ENCODE measurements at regions not wholly inside any gene's neighbourhood (a gene's known extent, or its start where the extent isn't known, plus 50 kb on each side); places are given as distances from the start of the nearest gene placed in this dataset.

DNA sequence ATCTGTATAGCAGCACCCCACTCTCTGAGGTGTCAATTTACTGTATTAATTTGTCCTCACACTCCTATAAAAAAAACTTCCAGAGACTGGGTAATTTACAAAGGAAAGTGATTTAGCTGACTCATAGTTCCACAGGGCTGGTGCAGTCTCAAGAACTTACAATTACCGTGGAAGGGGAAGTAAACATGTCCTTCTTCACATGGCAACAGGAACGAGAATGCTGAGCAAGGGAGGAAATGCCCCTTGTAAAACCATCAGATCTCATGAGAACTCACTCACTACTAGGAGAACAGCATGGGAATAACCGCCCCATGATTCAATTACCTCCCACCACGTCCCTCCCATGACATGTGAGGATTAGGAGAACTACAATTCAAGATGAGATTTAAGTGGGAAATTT lies 602.6 kb downstream of the MTRR start:
- no peak overlapping the region for H3K4me3 ChIP-seq (ENCODE audit: low read length)
- H3K4me1 ChIP-seq (ENCODE audit: control insufficient read depth, insufficient read depth, low read length) = no peaks in the 10 kb centered on the region
- no peak overlapping the region for H3K9ac ChIP-seq (ENCODE audit: low read length)
- H3K27me3 ChIP-seq (ENCODE audit: control insufficient read depth, insufficient read depth, low read length) = no peaks in the 10 kb centered on the region
- H3K36me3 ChIP-seq (ENCODE audit: control insufficient read depth, insufficient read depth, low read length) = no peaks in the 10 kb centered on the region
- peaks cover 11% of the 10 kb centered on the region for H3K9me3 ChIP-seq (ENCODE audit: control insufficient read depth, low read length)

DNA sequence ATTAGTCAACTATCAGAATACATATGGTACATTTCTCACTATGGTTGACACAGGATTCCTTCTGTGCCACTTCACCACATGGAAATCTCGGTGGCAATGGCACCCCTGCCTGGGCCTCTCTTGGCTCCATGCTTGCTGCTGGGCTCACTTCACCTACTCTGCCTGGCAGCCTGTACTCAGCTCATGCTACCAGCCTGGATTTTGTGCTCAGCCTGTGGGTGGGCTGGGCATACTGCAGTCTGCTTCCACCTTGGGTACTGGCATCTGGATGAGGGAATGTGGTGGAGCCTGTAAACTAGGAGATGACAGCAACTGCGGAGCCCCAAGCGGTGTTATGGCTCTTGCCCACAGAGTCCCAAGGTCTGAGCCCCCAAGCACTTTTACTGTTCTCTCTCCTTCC lies 604.1 kb downstream of the MTRR start:
- no peaks in the 10 kb centered on the region for H3K36me3 ChIP-seq (ENCODE audit: control insufficient read depth, insufficient read depth, low read length)
- H3K9ac ChIP-seq (ENCODE audit: low read length) = no peak overlapping the region
- no peaks in the 10 kb centered on the region for H3K4me1 ChIP-seq (ENCODE audit: control insufficient read depth, insufficient read depth, low read length)
- no peaks in the 10 kb centered on the region for H3K27me3 ChIP-seq (ENCODE audit: control insufficient read depth, insufficient read depth, low read length)
- H3K9me3 ChIP-seq (ENCODE audit: control insufficient read depth, low read length) = peaks cover 11% of the 10 kb centered on the region
- no peak overlapping the region for H3K4me3 ChIP-seq (ENCODE audit: low read length)

DNA sequence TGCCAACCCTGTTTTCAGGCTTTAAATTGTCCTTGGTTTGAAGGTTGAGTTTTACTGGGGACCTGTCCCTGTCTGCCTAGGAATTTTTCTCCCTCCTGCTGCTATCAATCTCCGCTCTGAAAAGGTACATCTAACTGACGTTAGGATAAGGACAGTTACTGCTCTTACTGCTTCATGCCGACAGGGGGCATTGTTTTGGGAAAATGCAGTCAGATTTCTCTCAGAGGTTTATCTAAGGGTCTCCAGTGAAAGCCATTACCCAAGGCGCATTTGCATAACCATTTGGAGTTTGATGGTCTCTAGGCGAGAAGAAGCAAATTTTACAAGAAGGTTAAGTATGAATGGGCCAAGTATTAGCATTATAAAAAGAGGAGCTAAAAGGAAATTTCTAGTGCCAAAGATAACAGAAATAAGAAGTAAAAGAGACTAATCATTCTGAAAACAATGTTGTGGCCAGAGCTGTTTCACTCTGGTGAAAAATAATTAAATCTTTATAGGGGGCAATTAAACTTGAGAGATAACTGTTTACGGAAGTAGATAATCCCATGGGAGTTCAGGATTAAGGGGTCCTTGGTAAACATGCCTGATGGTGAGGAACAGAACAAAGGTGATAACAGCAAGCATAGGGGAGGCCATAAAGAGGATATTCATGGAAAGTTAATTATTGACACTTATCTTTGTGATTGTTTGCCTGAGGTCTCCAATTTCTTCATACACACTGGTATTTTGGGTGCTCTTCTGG lies 605.0 kb downstream of the MTRR start:
- Histone ChIP-seq H3K4me1 (ENCODE audit: control insufficient read depth, insufficient read depth, low read length) (no peaks in the 10 kb centered on the region), H3K36me3 (ENCODE audit: control insufficient read depth, insufficient read depth, low read length) (no peaks in the 10 kb centered on the region), H3K9me3 (ENCODE audit: control insufficient read depth, low read length) (peaks cover 11% of the 10 kb centered on the region), H3K9ac (ENCODE audit: low read length) (no peak overlapping the region), H3K27me3 (ENCODE audit: control insufficient read depth, insufficient read depth, low read length) (no peaks in the 10 kb centered on the region), H3K4me3 (ENCODE audit: low read length) (no peak overlapping the region)

DNA sequence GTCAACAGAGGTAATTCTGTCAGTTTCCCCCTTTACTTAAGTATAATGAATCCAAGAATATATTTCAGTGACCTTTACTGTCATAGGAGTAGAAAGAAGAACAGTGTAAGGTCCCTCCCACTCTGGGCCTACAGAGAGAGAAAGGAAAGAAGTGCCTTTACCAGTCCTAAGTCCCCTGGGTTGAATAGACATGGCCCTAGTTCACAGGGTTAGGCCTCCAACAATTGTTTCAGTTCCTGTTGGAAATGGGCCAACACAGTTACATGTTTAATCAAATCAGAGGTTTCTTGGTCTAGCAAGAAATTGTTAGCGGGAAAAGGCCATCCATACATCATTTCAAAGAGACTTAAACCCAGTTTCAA lies 605.6 kb downstream of the MTRR start:
- Histone ChIP-seq H3K9me3 (ENCODE audit: control insufficient read depth, low read length) (peaks cover 11% of the 10 kb centered on the region), H3K27me3 (ENCODE audit: control insufficient read depth, insufficient read depth, low read length) (no peaks in the 10 kb centered on the region), H3K9ac (ENCODE audit: low read length) (no peak overlapping the region), H3K4me3 (ENCODE audit: low read length) (no peak overlapping the region), H3K36me3 (ENCODE audit: control insufficient read depth, insufficient read depth, low read length) (no peaks in the 10 kb centered on the region), H3K4me1 (ENCODE audit: control insufficient read depth, insufficient read depth, low read length) (no peaks in the 10 kb centered on the region)

DNA sequence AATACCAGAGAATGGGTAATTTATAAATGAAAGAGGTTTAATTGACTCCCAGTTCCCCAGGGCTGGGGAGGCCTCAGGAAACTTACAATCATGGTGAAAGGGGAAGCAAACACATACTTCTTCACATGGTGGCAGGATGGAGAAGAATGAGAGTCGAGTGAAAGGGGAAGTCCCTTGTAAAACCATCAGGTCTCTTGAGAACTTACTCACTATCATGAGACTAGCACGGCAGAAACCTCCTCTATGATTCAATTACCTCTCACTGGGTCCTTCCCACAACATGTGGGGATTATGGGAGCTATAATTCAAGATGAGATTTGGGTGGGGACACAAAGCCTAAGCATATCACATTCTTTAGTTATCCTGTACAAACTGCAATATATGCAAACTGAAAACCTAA lies 609.4 kb downstream of the MTRR start:
- no peaks in the 10 kb centered on the region for H3K4me1 ChIP-seq (ENCODE audit: control insufficient read depth, insufficient read depth, low read length)
- no peak overlapping the region for H3K9ac ChIP-seq (ENCODE audit: low read length)
- no peak overlapping the region for H3K4me3 ChIP-seq (ENCODE audit: low read length)
- no peaks in the 10 kb centered on the region for H3K36me3 ChIP-seq (ENCODE audit: control insufficient read depth, insufficient read depth, low read length)
- H3K9me3 ChIP-seq (ENCODE audit: control insufficient read depth, low read length) = no peaks in the 10 kb centered on the region
- H3K27me3 ChIP-seq (ENCODE audit: control insufficient read depth, insufficient read depth, low read length) = no peaks in the 10 kb centered on the region

DNA sequence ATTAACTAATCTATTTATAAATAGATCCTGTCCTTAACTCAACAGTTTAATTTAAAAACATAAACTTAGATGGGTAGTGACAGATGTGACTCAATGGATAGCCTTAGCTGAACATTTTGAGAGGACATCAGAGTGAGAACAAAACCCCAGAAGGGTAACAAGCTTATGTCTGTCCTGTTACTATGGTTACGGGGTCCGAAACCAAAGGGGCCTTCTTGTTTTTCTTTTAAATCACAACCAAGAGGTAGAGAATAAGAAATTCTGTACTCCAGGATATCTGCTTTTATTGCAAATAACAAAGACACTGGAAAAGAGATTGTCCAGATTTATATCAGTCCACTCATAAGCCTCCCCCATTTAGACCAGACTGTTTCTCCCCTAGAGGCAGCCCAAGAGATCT lies 612.1 kb downstream of the MTRR start:
- Histone ChIP-seq H3K4me3 (ENCODE audit: low read length) (no peak overlapping the region), H3K9ac (ENCODE audit: low read length) (no peak overlapping the region), H3K9me3 (ENCODE audit: control insufficient read depth, low read length) (no peaks in the 10 kb centered on the region), H3K36me3 (ENCODE audit: control insufficient read depth, insufficient read depth, low read length) (no peaks in the 10 kb centered on the region), H3K4me1 (ENCODE audit: control insufficient read depth, insufficient read depth, low read length) (no peaks in the 10 kb centered on the region), H3K27me3 (ENCODE audit: control insufficient read depth, insufficient read depth, low read length) (no peaks in the 10 kb centered on the region)

DNA sequence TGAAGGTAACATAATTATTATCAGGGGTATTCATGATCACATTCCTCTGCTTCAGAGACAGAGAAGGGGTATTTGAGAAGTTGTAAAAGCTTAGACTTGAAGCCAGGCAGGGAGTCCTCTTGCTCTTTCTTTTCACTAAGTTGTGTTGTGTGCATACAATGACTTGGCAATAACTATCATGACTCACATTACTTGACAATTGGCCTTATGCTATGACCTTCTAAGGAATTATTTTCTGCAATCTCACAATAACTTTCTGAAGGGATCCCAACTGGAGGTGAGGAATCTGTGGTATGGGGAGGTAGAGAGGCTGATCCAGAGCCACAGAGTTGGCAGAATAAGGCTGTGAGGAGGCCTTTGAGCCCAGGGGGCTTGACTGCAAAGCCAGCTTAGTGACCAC lies 622.3 kb downstream of the MTRR start:
- Histone ChIP-seq H3K36me3 (ENCODE audit: control insufficient read depth, insufficient read depth, low read length) (no peaks in the 10 kb centered on the region), H3K27me3 (ENCODE audit: control insufficient read depth, insufficient read depth, low read length) (no peaks in the 10 kb centered on the region), H3K4me3 (ENCODE audit: low read length) (no peak overlapping the region), H3K4me1 (ENCODE audit: control insufficient read depth, insufficient read depth, low read length) (no peaks in the 10 kb centered on the region), H3K9ac (ENCODE audit: low read length) (no peak overlapping the region), H3K9me3 (ENCODE audit: control insufficient read depth, low read length) (no peaks in the 10 kb centered on the region)

DNA sequence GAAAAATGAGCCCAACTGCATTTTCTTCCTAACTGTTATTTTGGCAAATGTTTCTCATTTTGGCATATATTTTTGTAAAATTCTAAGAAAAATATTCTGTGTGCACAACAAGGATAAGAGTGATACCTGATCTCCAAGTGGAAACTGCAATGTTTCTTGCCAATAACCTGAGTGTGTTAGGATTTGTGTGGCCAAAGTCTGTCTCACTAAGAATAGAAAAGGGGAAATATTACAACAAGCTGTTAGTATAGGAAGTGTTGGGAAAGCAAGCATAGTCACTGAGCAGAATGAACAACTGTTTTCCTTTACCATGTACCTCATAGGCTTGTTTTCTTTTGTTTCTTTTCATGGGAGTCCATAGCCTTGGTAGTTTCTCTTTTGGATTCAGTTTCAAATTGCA lies 624.2 kb downstream of the MTRR start:
- no peaks in the 10 kb centered on the region for H3K27me3 ChIP-seq (ENCODE audit: control insufficient read depth, insufficient read depth, low read length)
- H3K9ac ChIP-seq (ENCODE audit: low read length) = no peak overlapping the region
- H3K36me3 ChIP-seq (ENCODE audit: control insufficient read depth, insufficient read depth, low read length) = no peaks in the 10 kb centered on the region
- no peaks in the 10 kb centered on the region for H3K4me1 ChIP-seq (ENCODE audit: control insufficient read depth, insufficient read depth, low read length)
- H3K9me3 ChIP-seq (ENCODE audit: control insufficient read depth, low read length) = no peaks in the 10 kb centered on the region
- no peak overlapping the region for H3K4me3 ChIP-seq (ENCODE audit: low read length)

DNA sequence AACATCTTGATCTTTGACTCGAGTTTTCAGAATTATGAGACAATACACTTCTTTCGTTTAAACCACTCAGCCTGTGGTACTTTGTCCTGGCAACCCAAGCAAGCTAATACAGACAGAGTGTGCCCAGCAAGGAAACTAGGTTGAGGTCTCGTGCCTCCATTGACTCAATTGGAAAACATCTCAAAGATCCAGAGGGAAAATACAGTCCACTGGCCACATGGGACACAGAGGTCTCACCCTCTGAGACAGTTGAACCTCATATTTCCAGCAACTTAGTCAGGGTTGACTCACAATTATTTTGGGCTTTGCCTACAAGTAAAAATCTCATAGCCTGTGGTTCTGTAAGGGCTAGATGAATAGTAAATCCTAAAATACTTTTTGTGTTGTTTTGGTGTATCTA lies 631.5 kb downstream of the MTRR start:
- no peak overlapping the region for H3K4me3 ChIP-seq (ENCODE audit: low read length)
- no peaks in the 10 kb centered on the region for H3K9me3 ChIP-seq (ENCODE audit: control insufficient read depth, low read length)
- no peaks in the 10 kb centered on the region for H3K4me1 ChIP-seq (ENCODE audit: control insufficient read depth, insufficient read depth, low read length)
- no peaks in the 10 kb centered on the region for H3K27me3 ChIP-seq (ENCODE audit: control insufficient read depth, insufficient read depth, low read length)
- H3K36me3 ChIP-seq (ENCODE audit: control insufficient read depth, insufficient read depth, low read length) = no peaks in the 10 kb centered on the region
- no peak overlapping the region for H3K9ac ChIP-seq (ENCODE audit: low read length)

DNA sequence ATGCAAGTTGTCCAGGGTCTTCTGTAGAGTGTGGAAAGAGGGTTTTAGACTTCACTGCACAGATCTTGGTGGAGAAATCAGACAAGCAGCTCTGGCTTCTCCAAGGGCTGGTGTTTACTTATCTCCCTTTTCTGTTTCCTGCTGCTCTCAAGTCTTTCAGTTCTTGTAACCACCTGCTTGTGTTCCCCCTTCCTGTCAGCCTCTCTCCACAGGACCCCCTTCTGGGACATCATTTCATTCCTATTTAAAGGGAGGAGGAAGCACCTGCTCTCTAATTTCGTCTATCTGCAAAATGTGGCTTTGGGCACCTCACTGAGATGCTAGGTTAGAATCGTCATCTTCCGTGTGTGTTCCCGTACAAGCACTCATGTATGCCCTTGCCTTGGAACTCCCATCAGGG lies 636.2 kb downstream of the MTRR start:
- Histone ChIP-seq H3K4me1 (ENCODE audit: control insufficient read depth, insufficient read depth, low read length) (no peaks in the 10 kb centered on the region), H3K9me3 (ENCODE audit: control insufficient read depth, low read length) (no peaks in the 10 kb centered on the region), H3K36me3 (ENCODE audit: control insufficient read depth, insufficient read depth, low read length) (no peaks in the 10 kb centered on the region), H3K4me3 (ENCODE audit: low read length) (no peak overlapping the region), H3K9ac (ENCODE audit: low read length) (no peak overlapping the region), H3K27me3 (ENCODE audit: control insufficient read depth, insufficient read depth, low read length) (no peaks in the 10 kb centered on the region)

DNA sequence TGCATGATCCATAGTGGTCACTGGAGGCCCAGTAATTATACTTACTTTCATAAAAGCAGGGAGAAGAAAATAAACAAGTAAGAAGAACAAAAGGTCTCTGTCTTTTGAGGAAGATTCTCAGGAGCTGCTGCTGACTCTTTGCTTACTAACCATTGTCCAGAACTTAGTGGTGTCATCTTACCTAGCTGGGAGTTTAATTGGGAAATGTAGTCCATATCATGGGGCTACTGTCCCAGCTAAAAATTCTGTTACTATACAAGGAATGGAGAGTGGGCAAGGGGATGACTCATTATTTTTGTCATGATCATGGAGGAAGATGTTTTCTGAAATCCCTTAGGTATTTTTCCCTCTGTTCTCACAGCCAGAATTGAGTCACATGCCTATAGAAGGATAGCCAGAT lies 639.3 kb downstream of the MTRR start:
- Histone ChIP-seq H3K36me3 (ENCODE audit: control insufficient read depth, insufficient read depth, low read length) (no peaks in the 10 kb centered on the region), H3K27me3 (ENCODE audit: control insufficient read depth, insufficient read depth, low read length) (no peaks in the 10 kb centered on the region), H3K4me1 (ENCODE audit: control insufficient read depth, insufficient read depth, low read length) (no peaks in the 10 kb centered on the region), H3K4me3 (ENCODE audit: low read length) (no peak overlapping the region), H3K9me3 (ENCODE audit: control insufficient read depth, low read length) (no peaks in the 10 kb centered on the region), H3K9ac (ENCODE audit: low read length) (no peak overlapping the region)

DNA sequence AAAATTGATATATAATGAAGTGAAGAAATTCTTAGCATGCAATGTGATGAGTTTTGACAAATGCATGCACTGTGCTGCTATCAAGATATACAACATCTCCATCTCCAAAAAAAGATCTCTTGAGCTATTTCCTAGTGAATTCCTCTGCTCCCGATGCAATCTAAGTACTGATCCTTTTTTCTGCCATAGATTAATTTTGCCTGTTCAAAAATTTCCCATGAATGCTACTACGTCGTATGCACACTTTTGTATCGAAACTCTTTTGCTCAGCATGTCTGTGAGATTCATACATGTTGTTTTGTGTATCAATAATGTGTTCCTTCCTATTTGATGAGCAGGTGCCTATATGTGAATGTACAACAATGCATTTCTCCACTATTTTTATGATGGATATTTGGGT lies 647.4 kb downstream of the MTRR start:
- no peak overlapping the region for H3K9ac ChIP-seq (ENCODE audit: low read length)
- H3K27me3 ChIP-seq (ENCODE audit: control insufficient read depth, insufficient read depth, low read length) = no peaks in the 10 kb centered on the region
- H3K36me3 ChIP-seq (ENCODE audit: control insufficient read depth, insufficient read depth, low read length) = no peaks in the 10 kb centered on the region
- no peak overlapping the region for H3K4me3 ChIP-seq (ENCODE audit: low read length)
- H3K4me1 ChIP-seq (ENCODE audit: control insufficient read depth, insufficient read depth, low read length) = no peaks in the 10 kb centered on the region
- H3K9me3 ChIP-seq (ENCODE audit: control insufficient read depth, low read length) = no peaks in the 10 kb centered on the region

DNA sequence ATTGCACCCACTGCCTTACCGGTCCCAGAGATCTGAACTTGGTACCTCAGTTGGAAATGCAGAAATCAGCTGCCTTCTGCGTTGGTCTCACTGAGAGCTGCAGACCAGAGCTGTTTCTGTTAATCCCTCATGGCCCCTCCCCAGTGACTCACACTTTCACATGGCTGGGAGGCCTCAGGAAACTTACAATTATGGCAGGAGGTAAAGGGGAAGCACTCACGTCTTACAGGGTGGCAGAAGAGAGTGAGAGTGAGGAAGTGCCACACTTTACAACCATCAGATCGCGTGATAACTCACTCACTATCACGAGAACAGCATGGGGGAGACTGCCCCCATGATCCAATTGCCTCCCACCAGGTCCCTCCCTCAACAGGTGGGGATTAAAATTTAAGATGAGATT lies 648.5 kb downstream of the MTRR start:
- H3K4me3 ChIP-seq (ENCODE audit: low read length) = no peak overlapping the region
- H3K36me3 ChIP-seq (ENCODE audit: control insufficient read depth, insufficient read depth, low read length) = no peaks in the 10 kb centered on the region
- no peaks in the 10 kb centered on the region for H3K27me3 ChIP-seq (ENCODE audit: control insufficient read depth, insufficient read depth, low read length)
- no peaks in the 10 kb centered on the region for H3K4me1 ChIP-seq (ENCODE audit: control insufficient read depth, insufficient read depth, low read length)
- no peak overlapping the region for H3K9ac ChIP-seq (ENCODE audit: low read length)
- H3K9me3 ChIP-seq (ENCODE audit: control insufficient read depth, low read length) = no peaks in the 10 kb centered on the region
